PC-9 (cell line): ENCODE measurements at regions not wholly inside any gene's neighbourhood (a gene's known extent, or its start where the extent isn't known, plus 50 kb on each side); places are given as distances from the start of the nearest gene placed in this dataset. TPM values are rescaled to one million over a fixed set of nuclear protein-coding genes. Genes with fewer than 3 reads are reported as not detected.

ENCODE experiments used
- BruUV-seq: library from RNA; stranded (reverse); fragments of 400-500 nt; replicated peaks from 2 replicates; lab custom pipeline; 2021; lab: Mats Ljungman, UMichigan
- CTCF ChIA-PET: fragments of 300-600 bp; sonication (Branson Sonifier 250); formaldehyde crosslinking; loops from one replicate; lab custom pipeline; 2022; ENCODE audit warnings: antibody characterized with exemption; lab: Charles Lee
- POLR2A ChIA-PET: fragments of 300-600 bp; sonication (Branson Sonifier 250); formaldehyde crosslinking; loops from one replicate; lab custom pipeline; 2022; ENCODE audit warnings: antibody characterized with exemption; ENCODE audit not compliant: unreplicated experiment; lab: Charles Lee
- DNase-seq, 2 experiments: peaks; one replicate each; pipeline versions ENCODE4 v3.0.0 to v3.0.0-alpha.2; 2015 to 2022; ENCODE audit warnings: mixed read lengths in 1 of 2
- H2AFZ ChIP-seq: fragments of 200-600 bp; sonication (generic); 2 replicates; pipeline ENCODE4 v1.8.1; 2017; ENCODE audit warnings: antibody characterized with exemption
- H3F3A ChIP-seq: fragments of 200-600 bp; sonication (generic); 2 replicates; pipeline ENCODE4 v1.8.1; 2017; ENCODE audit warnings: antibody characterized with exemption, mild to moderate bottlenecking, low read depth; ENCODE audit not compliant: insufficient read depth
- H3K27ac ChIP-seq: fragments of 200-600 bp; sonication (generic); 2 replicates; pipeline ENCODE4 v1.6.1; 2016; ENCODE audit warnings: mixed run types
- H3K27me3 ChIP-seq: fragments of 200-600 bp; sonication (generic); 2 replicates; pipeline ENCODE4 v1.6.1; 2016; ENCODE audit warnings: low read depth, mixed run types; ENCODE audit not compliant: insufficient read depth
- H3K36me3 ChIP-seq: fragments of 200-600 bp; sonication (generic); 2 replicates; pipeline ENCODE4 v1.6.1; 2016; ENCODE audit warnings: low read depth, mixed run types
- H3K4me1 ChIP-seq: fragments of 200-600 bp; sonication (generic); replicated peaks from 2 replicates; pipeline ENCODE4 v1.6.1; 2016; ENCODE audit warnings: mixed run types; ENCODE audit not compliant: insufficient read depth
- H3K4me2 ChIP-seq: fragments of 200-600 bp; sonication (generic); 2 replicates; pipeline ENCODE4 v1.6.1; 2017; ENCODE audit warnings: mixed run types
- H3K4me3 ChIP-seq: fragments of 200-600 bp; sonication (generic); 2 replicates; pipeline ENCODE4 v1.6.1; 2016; ENCODE audit warnings: mixed run types
- H3K79me2 ChIP-seq: fragments of 200-600 bp; sonication (generic); 2 replicates; pipeline ENCODE4 v1.6.1; 2017; ENCODE audit warnings: low read depth, mixed run types
- H3K9me2 ChIP-seq: fragments of 200-600 bp; sonication (generic); 2 replicates; pipeline ENCODE4 v1.8.1; 2017; ENCODE audit warnings: mild to moderate bottlenecking; ENCODE audit not compliant: insufficient read depth
- H3K9me3 ChIP-seq: fragments of 200-600 bp; sonication (generic); 2 replicates; pipeline ENCODE4 v1.8.1; 2016; ENCODE audit warnings: low read depth; ENCODE audit not compliant: insufficient read depth
- H4K20me1 ChIP-seq: fragments of 200-600 bp; sonication (generic); 2 replicates; pipeline ENCODE4 v1.8.1; 2017; ENCODE audit not compliant: insufficient read depth
- EZH2 ChIP-seq: fragments of 200-600 bp; sonication (generic); IDR thresholded peaks from 2 replicates; pipeline ENCODE4 v1.8.0; 2017; ENCODE audit warnings: antibody characterized with exemption, low read depth
- intact Hi-C: fragments of 100-400 bp; cut with micrococcal nuclease; formaldehyde crosslinking; loops from one replicate; pipeline ENCODE4 v1.10.0; 2022; ENCODE audit not compliant: unreplicated experiment
- microRNA-seq: library from miRNA; unstranded; fragments of <30 nt; microRNA quantifications from one replicate; pipeline ENCODE4 v1.2.0, GENCODE V29; 2021; ENCODE audit warnings: borderline number of aligned reads, borderline replicate concordance
- TF ChIP-seq, protein P1 (sequence below): fragments of 200-600 bp; sonication (generic); conservative IDR thresholded peaks from 2 replicates; pipeline ENCODE4 v1.6.1; 2017; ENCODE audit warnings: mixed run types, antibody characterized with exemption, mild to moderate bottlenecking, moderate library complexity

DNA sequence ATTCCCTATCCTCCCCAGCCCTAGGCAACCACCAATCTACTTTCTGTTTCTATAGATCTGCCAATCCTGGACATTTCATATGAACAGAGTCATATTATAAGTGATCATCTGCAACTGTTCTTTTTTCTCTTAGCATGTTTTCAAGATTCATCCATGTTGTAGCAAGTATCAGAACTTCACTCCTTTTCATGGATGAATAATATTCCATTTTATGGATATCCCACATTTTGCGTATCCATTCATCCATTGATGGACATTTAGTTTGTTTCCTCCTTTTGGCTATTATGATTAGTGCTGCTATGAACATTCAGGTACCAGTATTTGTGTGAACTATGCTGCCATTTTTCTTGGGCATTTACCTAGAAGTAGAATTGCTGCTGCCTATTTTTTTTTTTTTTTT is 51.3 kb upstream of the HAND1 start:
- TF ChIP-seq, protein P1, sequence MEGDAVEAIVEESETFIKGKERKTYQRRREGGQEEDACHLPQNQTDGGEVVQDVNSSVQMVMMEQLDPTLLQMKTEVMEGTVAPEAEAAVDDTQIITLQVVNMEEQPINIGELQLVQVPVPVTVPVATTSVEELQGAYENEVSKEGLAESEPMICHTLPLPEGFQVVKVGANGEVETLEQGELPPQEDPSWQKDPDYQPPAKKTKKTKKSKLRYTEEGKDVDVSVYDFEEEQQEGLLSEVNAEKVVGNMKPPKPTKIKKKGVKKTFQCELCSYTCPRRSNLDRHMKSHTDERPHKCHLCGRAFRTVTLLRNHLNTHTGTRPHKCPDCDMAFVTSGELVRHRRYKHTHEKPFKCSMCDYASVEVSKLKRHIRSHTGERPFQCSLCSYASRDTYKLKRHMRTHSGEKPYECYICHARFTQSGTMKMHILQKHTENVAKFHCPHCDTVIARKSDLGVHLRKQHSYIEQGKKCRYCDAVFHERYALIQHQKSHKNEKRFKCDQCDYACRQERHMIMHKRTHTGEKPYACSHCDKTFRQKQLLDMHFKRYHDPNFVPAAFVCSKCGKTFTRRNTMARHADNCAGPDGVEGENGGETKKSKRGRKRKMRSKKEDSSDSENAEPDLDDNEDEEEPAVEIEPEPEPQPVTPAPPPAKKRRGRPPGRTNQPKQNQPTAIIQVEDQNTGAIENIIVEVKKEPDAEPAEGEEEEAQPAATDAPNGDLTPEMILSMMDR: no peak
- no peak for TF ChIP-seq EZH2
- Histone ChIP-seq H3K36me3 (no peaks in the 10 kb centered on the region), H3K79me2 (no peaks in the 10 kb centered on the region), H3K4me3 (no peak overlapping the region), H3K9me3 (no peaks in the 10 kb centered on the region), H3F3A (no peaks in the 10 kb centered on the region), H3K4me2 (no peak overlapping the region), H4K20me1 (no peaks in the 10 kb centered on the region), H3K27me3 (no peaks in the 10 kb centered on the region), H3K4me1 (no peaks in the 10 kb centered on the region), H3K27ac (no peak overlapping the region), H2AFZ (no peak overlapping the region), H3K9me2 (no peaks in the 10 kb centered on the region)
- no TSS peak for BruUV-seq
- DNase-seq: no peak
- POLR2A ChIA-PET: no interaction called here
- CTCF ChIA-PET: no interaction called here
- intact Hi-C loops: no loop called here

DNA sequence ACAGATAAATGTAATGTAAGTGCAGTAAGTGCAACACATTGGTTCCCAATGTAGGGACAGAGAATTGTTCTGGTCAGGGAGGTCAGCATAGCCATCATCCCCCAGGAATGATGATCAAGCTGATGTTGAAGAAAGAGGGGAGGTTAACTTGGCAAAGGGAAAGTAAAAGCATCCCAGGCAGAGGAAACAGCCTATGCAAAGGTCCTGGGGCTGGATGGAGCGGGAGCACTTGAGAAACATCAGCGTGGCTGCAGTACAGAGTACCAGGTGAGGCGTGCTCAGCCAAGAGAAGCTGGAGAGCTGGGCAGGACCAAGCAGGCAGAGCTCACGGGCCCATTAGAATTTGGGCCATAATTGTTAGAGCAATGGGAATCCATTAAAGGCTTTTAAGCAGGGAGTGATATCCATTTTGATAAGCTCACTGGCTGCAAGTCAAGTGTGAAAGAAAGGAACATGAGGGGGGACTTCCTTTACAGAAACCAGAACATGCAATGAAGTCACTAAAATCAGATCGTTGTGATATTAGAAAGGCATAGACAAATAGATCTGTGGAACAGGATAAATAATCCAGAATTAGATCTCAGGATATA is 50.1 kb upstream of the HAND1 start:
- no peaks in the 10 kb centered on the region for H3K9me2 ChIP-seq
- H3K9me3 ChIP-seq: no peaks in the 10 kb centered on the region
- CTCF ChIA-PET: no interaction called here
- no peak overlapping the region for H2AFZ ChIP-seq
- no peak for TF ChIP-seq EZH2
- TF ChIP-seq, protein P1: no peak
- DNase-seq: no peak
- no TSS peak for BruUV-seq
- no peaks in the 10 kb centered on the region for H3K4me1 ChIP-seq
- no peak overlapping the region for H3K27ac ChIP-seq
- no peak overlapping the region for H3K4me3 ChIP-seq
- intact Hi-C loops: no loop called here
- no peaks in the 10 kb centered on the region for H3K79me2 ChIP-seq
- no peaks in the 10 kb centered on the region for H4K20me1 ChIP-seq
- no peak overlapping the region for H3K4me2 ChIP-seq
- no peaks in the 10 kb centered on the region for H3K36me3 ChIP-seq
- H3F3A ChIP-seq: 0 out of 2 replicates have a peak, but pooled peaks cover 8% of the 10 kb centered on the region
- H3K27me3 ChIP-seq: no peaks in the 10 kb centered on the region
- POLR2A ChIA-PET: no interaction called here

Small RNA genes lying in the stretch of these regions (microRNA-seq; reads per million reads assigned to microRNA genes)
- gene MIR1303 (not detected), gene MIR3141 (not detected)
